Caco-2 (cell line): ENCODE measurements at regions not wholly inside any gene's neighbourhood (a gene's known extent, or its start where the extent isn't known, plus 50 kb on each side); places are given as distances from the start of the nearest gene placed in this dataset.

Experiments used
- BruUV-seq: library from RNA; stranded (reverse); fragments of 400-500 nt; replicated peaks from 2 replicates; lab custom pipeline; 2021; lab: Mats Ljungman, UMichigan
- CTCF ChIA-PET: fragments of 300-600 bp; sonication (Branson Sonifier 250); formaldehyde crosslinking; loops from one replicate; lab custom pipeline; 2022; ENCODE audit warnings: antibody characterized with exemption; lab: Charles Lee
- POLR2A ChIA-PET: fragments of 300-600 bp; sonication (Branson Sonifier 250); formaldehyde crosslinking; loops from one replicate; lab custom pipeline; 2022; ENCODE audit warnings: antibody characterized with exemption; lab: Charles Lee
- DNase-seq, 2 experiments: peaks; one replicate each; pipeline versions ENCODE4 v3.0.0 to v3.0.0-alpha.2; 2020 to 2022
- H3K27me3 ChIP-seq: replicated peaks from 2 replicates; pipeline ENCODE4 v1.6.0; 2011; ENCODE audit warnings: low read length; ENCODE audit not compliant: control insufficient read depth, insufficient read depth
- H3K36me3 ChIP-seq: 2 replicates; pipeline ENCODE4 v1.5.1; 2011; ENCODE audit warnings: low read length; ENCODE audit not compliant: control insufficient read depth, insufficient read depth
- H3K4me1 ChIP-seq: fragments of 250-450 bp; sonication (Bioruptor Pico); 2 replicates; pipeline ENCODE4 v1.5.1; 2020; ENCODE audit warnings: mild to moderate bottlenecking
- H3K4me3 ChIP-seq: 2 replicates; pipeline ENCODE4 v1.5.1; 2011; ENCODE audit warnings: low read depth, mild to moderate bottlenecking, control low read depth, low read length
- H3K9me3 ChIP-seq: fragments of 250-450 bp; sonication (Bioruptor Pico); 2 replicates; pipeline ENCODE4 v1.5.1; 2020; ENCODE audit warnings: mild to moderate bottlenecking, moderate library complexity
- H3K27ac Mint-ChIP-seq: one replicate; pipeline ENCODE4 v1.8.0; 2022; ENCODE audit warnings: mixed read lengths; ENCODE audit not compliant: unreplicated experiment
- H3K27me3 Mint-ChIP-seq: one replicate; pipeline ENCODE4 v1.8.0; 2022; ENCODE audit warnings: mixed read lengths; ENCODE audit not compliant: insufficient read depth, unreplicated experiment
- H3K36me3 Mint-ChIP-seq: one replicate; pipeline ENCODE4 v1.8.0; 2022; ENCODE audit warnings: mild to moderate bottlenecking, mixed read lengths; ENCODE audit not compliant: insufficient read depth, unreplicated experiment
- H3K4me1 Mint-ChIP-seq: one replicate; pipeline ENCODE4 v1.8.0; 2022; ENCODE audit warnings: low read depth, mixed read lengths; ENCODE audit not compliant: unreplicated experiment
- H3K4me3 Mint-ChIP-seq: one replicate; pipeline ENCODE4 v1.8.0; 2022; ENCODE audit warnings: mild to moderate bottlenecking, moderate library complexity, mixed read lengths; ENCODE audit not compliant: unreplicated experiment
- H3K9me3 Mint-ChIP-seq: one replicate; pipeline ENCODE4 v1.8.0; 2022; ENCODE audit warnings: mixed read lengths; ENCODE audit not compliant: unreplicated experiment
- intact Hi-C: fragments of 100-400 bp; cut with micrococcal nuclease; formaldehyde crosslinking; loops from one replicate; pipeline ENCODE4 v1.10.0; 2022; ENCODE audit not compliant: unreplicated experiment
- TF ChIP-seq, protein P1 (sequence below), 2 experiments: fragments of 200-600 bp in 1 of 2; IDR thresholded peaks; 1 replicate in 1 of 2; 2 replicates in 1 of 2; pipeline versions ENCODE4 v1.5.1 to v1.8.0; 2011 to 2022; ENCODE audit warnings: antibody characterized with exemption in 1 of 2, control low read depth in 1 of 2, inconsistent platforms in 1 of 2, low read depth in 1 of 2, low read length in 1 of 2, mild to moderate bottlenecking in 1 of 2, moderate library complexity in 1 of 2; ENCODE audit not compliant: insufficient read depth in 1 of 2, severe bottlenecking in 1 of 2, unreplicated experiment in 1 of 2

- no peaks in the 10 kb centered on the region for H3K27me3 ChIP-seq
- ChIA-PET CTCF (interaction anchor here (0.8 to 4.7 kb wide), 2 partner anchors 193 to 630 kb away, joined by 3 to 32 read pairs; no protein-coding TSS in a partner anchor), POLR2A (no interaction called here)
- BruUV-seq, result no TSS peak
- H3K36me3 Mint-ChIP-seq, result no peaks in the 10 kb centered on the region
- no peak overlapping the region for H3K4me3 ChIP-seq
- no peaks in the 10 kb centered on the region for H3K4me1 Mint-ChIP-seq
- no peaks in the 10 kb centered on the region for H3K36me3 ChIP-seq
- no peaks in the 10 kb centered on the region for H3K9me3 ChIP-seq
- no peak overlapping the region for H3K27ac Mint-ChIP-seq
- H3K9me3 Mint-ChIP-seq, result no peaks in the 10 kb centered on the region
- H3K4me3 Mint-ChIP-seq, result no peak overlapping the region
- peaks cover 3% of the 10 kb centered on the region for H3K27me3 Mint-ChIP-seq
- intact Hi-C loops, result no loop called here
- TF ChIP-seq, protein P1, sequence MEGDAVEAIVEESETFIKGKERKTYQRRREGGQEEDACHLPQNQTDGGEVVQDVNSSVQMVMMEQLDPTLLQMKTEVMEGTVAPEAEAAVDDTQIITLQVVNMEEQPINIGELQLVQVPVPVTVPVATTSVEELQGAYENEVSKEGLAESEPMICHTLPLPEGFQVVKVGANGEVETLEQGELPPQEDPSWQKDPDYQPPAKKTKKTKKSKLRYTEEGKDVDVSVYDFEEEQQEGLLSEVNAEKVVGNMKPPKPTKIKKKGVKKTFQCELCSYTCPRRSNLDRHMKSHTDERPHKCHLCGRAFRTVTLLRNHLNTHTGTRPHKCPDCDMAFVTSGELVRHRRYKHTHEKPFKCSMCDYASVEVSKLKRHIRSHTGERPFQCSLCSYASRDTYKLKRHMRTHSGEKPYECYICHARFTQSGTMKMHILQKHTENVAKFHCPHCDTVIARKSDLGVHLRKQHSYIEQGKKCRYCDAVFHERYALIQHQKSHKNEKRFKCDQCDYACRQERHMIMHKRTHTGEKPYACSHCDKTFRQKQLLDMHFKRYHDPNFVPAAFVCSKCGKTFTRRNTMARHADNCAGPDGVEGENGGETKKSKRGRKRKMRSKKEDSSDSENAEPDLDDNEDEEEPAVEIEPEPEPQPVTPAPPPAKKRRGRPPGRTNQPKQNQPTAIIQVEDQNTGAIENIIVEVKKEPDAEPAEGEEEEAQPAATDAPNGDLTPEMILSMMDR (IDR thresholded peaks at IDR 0.05; ENCODE audit: insufficient read depth in 1 of 2, low read depth in 1 of 2, low read length in 1 of 2, severe bottlenecking in 1 of 2, unreplicated experiment in 1 of 2), result no peak
- DNase-seq, result no peak
- no peaks in the 10 kb centered on the region for H3K4me1 ChIP-seq
Measured at GRCh38 chr10:59582058-59582457, 127.6 kb downstream of the SLC16A9 start.

DNA sequence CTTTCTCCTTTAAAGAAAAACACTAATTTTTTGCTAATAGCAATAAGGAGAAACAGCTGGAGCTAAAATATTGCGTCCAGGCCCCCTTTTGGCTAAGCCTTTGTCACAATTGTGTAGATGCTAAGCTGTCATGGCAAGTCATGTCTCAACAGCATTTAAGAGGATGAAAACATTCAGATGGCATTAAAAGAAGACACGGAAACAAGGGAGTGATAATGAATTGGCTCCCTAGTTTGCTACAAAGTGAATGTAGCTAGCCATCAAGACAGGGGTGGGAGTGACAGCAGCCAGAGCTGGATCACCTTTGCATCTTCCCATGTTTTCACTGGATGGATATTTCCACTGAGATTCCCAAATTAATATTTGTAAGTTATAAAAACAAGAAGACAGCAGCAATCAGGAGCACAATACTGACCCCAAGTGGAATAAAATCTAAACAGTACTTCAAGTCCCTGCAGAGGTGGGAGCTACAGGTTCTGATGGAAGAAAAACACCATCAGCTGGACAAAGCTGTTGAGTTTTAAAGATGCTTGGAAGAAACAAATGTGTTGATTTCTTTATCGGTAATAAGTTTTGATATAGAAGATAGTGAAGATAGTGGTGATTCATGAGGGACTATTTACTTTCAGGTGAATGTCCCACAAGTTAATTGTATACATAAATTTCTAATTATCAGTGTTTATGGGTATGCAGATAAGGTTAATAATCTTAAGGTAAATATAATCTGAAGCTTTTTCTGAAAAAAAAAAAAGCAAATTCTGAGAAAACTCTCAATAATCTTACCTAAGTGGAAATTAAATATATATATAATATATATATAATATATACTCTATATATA, 129.4 kb downstream of the SLC16A9 start:
- Mint-ChIP-seq H3K27ac (no peak overlapping the region), H3K36me3 (no peaks in the 10 kb centered on the region), H3K9me3 (no peaks in the 10 kb centered on the region), H3K4me3 (no peak overlapping the region), H3K27me3 (peaks cover 3% of the 10 kb centered on the region), H3K4me1 (peaks cover 7% of the 10 kb centered on the region)
- DNase-seq, result peak in 1 of 2 experiments; percentile 55
- Histone ChIP-seq H3K4me1 (no peaks in the 10 kb centered on the region), H3K36me3 (no peaks in the 10 kb centered on the region), H3K4me3 (no peak overlapping the region), H3K9me3 (no peaks in the 10 kb centered on the region), H3K27me3 (no peaks in the 10 kb centered on the region)
- POLR2A ChIA-PET, result no interaction called here
- intact Hi-C loops, result loop anchor here (1.0 to 2.0 kb wide), 7 partner anchors 29 to 797 kb away; no protein-coding TSS in a partner anchor
- TF ChIP-seq, protein P1 (IDR thresholded peaks at IDR 0.05; ENCODE audit: insufficient read depth in 1 of 2, low read depth in 1 of 2, low read length in 1 of 2, severe bottlenecking in 1 of 2, unreplicated experiment in 1 of 2), result peak; percentile 79 to 82
- CTCF ChIA-PET, result interaction anchor here (0.6 to 4.7 kb wide), 15 partner anchors 13 to 1166 kb away, joined by 3 to 32 read pairs (median 4); no protein-coding TSS in a partner anchor
- BruUV-seq, result no TSS peak

- CTCF ChIA-PET, result interaction anchor here (0.9 to 4.7 kb wide), 5 partner anchors 9 to 189 kb away, joined by 3 to 32 read pairs (median 3); no protein-coding TSS in a partner anchor
- H3K36me3 ChIP-seq, result no peaks in the 10 kb centered on the region
- intact Hi-C loops, result no loop called here
- no peak for DNase-seq
- H3K27me3 ChIP-seq, result no peaks in the 10 kb centered on the region
- peaks cover 4% of the 10 kb centered on the region for H3K27me3 Mint-ChIP-seq
- no peaks in the 10 kb centered on the region for H3K4me1 ChIP-seq
- H3K9me3 ChIP-seq, result no peaks in the 10 kb centered on the region
- peaks cover 10% of the 10 kb centered on the region for H3K4me1 Mint-ChIP-seq
- H3K4me3 ChIP-seq, result no peak overlapping the region
- H3K27ac Mint-ChIP-seq, result no peak overlapping the region
- no peaks in the 10 kb centered on the region for H3K9me3 Mint-ChIP-seq
- no TSS peak for BruUV-seq
- H3K36me3 Mint-ChIP-seq, result no peaks in the 10 kb centered on the region
- POLR2A ChIA-PET, result no interaction called here
- TF ChIP-seq, protein P1 (IDR thresholded peaks at IDR 0.05; ENCODE audit: insufficient read depth in 1 of 2, low read depth in 1 of 2, low read length in 1 of 2, severe bottlenecking in 1 of 2, unreplicated experiment in 1 of 2), result no peak
- no peak overlapping the region for H3K4me3 Mint-ChIP-seq
Measured at GRCh38 chr10:59578741-59579140, 130.9 kb downstream of the SLC16A9 start.
